NCI-H526 (cell line): ENCODE measurements at regions not wholly inside any gene's neighbourhood (a gene's known extent, or its start where the extent isn't known, plus 50 kb on each side); places are given as distances from the start of the nearest gene placed in this dataset.
"Not testable (repeated sequence)": the region's sequence is repeated elsewhere in the genome, so short reads cannot be mapped to it uniquely, and the experiment has no call there.

Source experiments
- DNase-seq, 2 experiments: peaks; one replicate each; lab custom pipeline; 2025; lab: John Stamatoyannopoulos, UW

DNA sequence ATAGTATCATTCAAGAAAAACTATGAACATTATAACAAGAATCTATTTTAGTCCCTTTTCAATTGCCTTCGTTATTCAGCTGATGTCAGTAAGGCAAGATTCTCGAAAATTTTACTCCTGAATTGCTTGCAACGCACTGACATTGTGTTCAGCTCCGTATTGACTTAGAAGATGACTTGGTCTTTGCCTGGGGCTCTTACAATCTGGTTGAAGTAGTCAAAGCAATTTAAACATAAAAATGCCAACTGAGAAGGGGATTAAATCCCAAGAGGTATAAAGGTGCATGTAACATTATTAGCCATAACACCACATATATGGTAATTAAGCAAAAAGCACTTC lies 507.1 kb downstream of the CENPC start:
- no peak for DNase-seq

DNA sequence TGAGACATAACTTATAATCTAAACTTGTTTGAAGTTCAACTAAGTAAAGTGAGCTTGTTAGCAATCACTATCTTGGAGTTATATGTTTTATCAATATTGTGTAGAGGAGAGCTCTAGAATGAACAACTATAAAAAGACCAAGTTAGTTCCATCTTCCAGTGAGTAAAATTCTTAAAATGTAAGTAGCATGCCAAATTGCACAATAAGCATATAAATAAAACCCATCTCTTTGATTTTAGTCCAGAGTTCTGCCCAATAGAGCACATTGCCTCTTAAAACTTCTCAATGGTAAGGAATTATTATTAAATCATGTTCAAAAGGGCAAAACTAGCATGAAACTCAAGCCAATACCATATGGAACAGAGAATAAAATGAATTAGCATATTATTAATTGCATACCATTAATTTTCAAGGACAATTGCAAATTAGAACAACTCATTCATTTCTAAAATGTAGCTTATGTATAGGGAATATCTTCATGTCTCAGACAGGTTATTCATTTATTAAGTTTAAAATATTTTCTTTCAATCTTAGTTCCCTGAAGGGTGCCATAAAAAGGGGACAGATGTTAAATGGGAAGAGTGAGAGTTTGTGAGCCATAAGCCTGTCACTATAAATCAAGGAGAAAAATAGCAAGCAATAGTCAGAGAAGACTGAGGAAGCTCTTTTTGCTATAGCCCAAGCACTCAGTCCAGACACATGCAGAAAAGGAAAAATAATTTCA lies 507.6 kb downstream of the CENPC start:
- no peak for DNase-seq

DNA sequence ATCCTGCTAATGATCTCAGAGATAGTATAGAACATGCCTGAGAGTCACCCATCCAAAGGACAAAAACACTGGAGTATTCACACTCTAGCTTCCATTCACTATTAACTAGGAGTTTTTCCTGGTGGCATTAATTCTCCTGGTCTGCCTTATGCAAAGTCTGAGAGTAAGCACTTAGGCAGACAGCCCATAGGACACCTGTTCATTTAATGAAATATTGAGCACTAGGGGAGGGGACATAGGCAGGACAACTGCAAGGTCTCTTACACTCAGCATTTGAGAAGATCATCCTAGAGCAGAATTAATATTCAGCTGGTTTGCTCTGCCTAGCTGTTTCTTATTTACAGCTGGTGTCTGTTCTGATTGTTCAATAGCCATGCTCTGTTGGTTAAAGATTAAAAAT lies 508.5 kb downstream of the CENPC start:
- DNase-seq: no peak

DNA sequence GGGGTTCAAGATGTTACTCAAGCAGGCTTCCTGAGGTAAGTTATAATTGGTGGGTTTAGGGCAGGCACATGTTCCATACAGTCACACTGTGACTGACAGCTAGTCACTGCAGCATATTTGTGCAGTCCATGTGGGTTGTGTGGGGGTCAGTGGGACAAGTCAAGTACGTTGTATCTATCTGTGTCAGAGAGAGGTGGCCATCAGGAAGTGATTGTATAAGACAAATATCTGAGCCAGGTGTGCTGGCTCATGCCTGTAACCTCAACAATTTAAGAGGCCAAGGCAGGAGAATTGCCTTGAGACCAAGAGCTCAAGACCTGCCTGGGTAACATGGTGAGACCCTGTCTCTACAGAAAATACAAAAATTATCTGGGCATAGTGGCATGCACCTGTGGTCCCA lies 509.3 kb downstream of the CENPC start:
- DNase-seq: no peak

DNA sequence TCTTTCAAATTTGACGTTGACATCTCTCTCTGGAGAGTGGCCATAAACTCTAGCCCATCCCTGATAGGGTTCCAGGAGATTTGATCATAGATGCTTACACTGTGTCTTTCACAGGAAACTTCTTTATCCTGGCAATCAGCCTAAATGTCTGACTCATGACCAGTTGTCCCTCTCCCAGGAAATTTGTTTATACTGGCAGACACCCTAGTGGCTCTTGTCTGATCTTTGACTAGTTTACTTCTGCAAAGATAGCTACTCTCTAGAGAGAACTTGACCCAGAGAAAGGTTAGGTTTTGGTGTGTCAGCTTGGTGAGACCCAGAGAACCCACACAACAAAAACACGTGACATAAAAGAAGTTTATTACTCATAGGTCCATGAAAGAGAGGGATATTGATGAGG lies 509.8 kb downstream of the CENPC start:
- no peak for DNase-seq

DNA sequence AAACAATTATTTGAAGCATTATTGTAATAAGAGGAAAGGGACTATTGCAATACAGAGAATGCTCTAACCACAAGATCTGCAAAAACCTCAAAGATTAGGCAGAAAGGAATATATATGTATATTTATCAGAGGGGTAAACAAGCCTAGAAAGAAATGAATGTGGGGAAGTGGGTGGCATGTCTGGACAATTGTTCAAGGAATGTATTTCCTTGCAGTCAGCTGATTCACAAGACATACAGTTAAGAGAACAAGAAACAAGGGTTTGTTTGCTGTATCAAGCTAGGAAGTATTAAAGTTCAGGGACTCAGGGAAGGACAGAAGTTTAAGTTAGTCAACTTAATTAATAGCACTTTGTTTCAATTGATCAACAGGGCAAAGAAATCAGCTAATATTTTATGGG lies 514.7 kb downstream of the CENPC start:
- no peak for DNase-seq

DNA sequence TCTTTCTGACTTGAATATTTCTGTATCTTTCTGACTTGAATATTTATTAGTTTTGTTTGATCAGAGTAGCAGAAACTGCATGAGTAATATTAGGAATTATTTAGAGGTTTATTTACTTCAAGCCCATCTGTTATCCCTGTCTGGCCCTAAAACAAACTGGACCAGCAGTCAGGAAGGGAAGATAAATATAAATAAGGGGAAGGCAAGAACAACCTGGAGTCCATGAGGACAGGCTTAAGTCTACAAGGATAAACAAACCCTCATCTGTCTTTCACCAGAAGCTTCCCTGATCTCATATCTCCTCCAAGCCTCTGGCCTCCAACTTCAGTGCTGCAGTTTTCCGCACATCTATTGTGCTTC lies 524.9 kb downstream of the CENPC start:
- no peak for DNase-seq

DNA sequence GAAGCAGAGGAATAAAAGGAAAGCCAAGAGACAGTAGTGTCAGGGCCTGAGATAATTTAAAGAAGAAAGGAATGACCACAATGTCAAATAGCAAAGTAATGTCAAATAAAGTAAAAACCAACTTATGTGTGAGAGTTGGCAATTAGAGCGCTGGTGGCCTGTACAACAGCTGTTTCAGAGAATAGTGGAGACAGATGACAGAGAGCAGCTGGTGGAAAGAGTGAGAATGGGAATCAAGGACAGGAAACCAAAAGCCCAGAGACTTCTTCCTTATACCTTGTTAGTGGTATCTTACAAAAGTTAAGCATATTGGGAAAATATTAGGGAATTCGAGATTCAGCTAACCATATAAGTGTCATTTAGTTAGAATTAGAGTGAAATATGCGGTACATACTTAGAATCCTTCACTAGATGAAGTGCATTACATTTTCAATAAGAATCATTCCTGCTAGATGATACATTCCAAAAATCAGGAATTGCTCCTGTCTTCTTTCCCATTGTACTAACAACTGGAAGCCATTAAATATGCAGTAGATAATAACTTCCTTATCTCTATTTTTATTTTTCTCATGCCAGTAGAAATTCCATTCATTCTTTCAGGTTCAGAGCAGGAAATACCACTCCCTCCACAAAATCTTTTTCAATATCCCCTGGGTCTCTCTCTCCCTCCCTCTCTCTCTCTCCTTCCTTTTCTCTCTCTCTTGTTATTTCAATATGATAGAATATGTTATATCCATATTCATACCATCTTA lies 525.4 kb downstream of the CENPC start:
- no peak for DNase-seq

DNA sequence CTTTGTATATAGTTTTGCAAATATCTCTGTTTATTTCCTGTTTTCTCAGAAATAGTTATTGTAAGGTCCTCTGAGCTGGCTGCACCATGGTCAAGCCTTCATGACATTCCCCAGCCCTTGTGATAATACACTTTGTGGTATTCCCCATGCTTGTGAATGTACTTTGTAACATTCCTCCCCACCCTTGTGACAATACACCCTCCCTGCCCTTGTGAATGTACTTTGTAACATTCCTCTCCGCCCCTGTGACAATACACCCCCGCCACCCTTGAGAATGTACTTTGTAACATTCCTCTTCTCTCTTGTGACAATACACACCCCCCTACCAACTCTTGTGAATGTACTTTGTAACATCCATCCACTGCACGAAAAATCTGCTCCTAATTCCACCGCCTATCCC lies 530.7 kb downstream of the CENPC start:
- DNase-seq: no peak

DNA sequence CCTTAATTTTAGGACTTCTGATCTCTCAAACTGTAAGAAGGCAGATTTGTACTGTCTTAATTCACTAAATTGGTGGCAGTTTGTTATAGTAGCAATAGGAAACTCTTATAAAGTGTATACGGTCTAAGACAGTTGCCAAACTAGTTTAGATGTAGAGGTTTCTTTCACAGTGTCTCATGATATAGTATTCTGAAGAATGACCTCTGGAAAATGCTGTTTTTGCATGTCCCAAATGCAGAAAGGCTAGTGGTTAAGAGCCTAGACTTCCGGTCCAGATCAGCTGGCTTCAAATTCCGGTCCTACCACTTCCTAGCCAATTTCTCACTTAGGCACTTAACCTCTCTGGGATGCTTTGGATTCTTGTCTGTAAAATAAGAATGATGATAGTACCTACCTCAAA lies 538.5 kb downstream of the CENPC start:
- DNase-seq: no peak

DNA sequence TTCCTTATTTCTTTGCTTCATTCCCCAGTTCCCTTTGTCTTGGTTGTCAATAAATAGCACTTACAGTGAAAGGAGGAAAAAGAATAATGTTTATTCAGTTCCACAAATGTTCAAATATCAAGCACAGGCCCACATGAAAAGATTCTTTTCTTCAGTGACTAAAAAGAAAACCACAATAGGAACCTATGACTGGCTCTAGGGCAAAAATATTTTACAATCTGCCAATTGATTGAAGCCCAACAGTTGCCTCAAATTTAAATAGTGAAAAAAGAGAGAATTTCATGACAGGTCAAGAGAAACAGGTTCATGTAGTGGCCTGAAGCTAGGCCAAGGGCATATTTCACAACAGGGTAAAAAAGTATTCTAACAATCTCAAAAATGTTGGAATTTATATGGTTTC lies 553.8 kb downstream of the CENPC start:
- no peak for DNase-seq

DNA sequence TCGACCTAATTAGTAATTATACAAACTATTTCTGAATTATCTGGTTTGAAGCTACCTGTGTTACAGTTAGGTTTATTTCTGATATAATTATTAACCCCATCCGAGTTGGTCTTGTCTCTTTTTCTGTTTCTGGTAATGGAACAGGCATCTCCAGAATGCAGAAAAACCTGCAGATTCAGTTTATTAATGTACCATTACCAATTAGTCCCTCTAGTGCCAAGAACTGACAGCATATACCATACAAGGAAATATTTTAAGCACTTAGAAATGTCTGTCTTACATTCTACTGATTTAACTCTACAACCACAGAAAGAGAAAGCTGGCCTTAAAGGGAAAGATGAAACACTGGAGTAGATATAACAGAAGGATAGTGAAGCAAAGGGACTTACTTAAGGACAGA lies 570.6 kb downstream of the CENPC start:
- no peak for DNase-seq

DNA sequence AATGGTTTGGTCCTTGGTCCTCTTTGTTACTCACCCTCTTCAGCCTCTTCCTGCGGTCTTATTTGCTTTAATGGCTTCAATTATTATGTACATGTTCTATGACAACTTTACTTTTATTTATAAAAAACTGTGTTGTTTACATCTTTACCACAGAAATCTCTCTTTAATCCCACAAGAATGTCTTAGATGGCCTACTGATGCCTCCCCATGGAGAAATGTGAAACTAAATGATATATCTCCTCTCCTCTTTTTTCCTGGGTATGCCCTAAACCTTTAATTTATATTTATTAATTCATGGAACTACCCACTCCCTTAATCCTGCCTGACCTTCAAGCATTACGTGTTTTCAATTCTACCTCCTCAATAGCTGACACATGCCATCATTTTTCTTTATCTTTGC lies 573.2 kb downstream of the CENPC start:
- DNase-seq: no peak

DNA sequence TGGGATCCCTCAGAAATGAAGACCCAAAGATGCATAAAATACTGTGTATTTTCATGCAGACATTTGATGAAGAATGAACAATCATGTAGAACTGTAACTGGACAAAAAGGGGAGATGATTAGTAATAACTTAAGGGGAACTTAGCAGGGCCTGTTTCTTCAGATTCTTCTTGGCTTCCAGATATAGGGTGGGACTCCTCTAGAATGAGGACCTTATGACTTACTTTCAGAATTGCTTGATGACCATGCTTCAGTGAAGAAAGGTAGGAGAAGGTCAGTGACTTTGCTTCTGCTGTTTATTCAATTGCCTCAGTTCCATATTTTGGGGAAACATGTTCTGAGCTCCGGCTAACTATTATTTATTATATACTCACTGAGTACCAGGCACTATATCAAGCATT lies 580.8 kb downstream of the CENPC start:
- no peak for DNase-seq

DNA sequence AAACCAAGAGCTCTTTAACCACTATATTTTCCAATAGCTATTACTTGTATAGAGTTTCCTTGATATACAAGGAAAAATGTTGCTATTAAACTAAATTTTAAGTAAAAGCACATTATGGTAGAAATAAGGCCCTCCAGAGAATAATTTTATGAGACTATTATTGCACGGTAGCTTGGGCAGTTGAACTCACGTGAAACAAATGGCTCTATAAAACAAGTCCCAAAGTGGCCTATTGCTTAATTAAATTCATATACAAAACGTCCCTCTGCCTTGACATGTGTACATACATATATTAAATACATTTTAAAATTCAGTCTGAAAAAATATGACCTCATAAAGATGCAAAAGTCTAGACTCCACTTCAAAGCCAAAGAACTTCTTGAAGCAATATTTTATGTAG lies 582.2 kb downstream of the CENPC start:
- DNase-seq: no peak

DNA sequence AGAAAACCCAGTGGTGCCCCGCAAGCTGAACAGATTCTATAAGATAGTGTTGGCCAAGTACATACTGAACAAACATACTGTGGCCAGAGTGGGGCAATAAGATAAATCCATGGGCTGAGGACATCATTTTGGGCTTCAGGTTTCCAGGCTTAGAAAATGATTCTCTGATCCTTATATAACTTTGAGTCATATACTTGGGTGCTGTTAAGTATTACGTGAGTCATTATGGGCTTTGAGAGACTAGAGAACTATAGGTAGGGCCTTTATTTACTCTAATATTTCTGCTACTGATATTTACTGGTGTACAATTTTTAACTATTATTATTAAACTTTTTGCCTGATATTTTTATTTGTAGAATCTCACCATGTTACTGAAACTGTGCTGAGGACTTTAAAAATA lies 586.1 kb downstream of the CENPC start:
- DNase-seq: no peak

DNA sequence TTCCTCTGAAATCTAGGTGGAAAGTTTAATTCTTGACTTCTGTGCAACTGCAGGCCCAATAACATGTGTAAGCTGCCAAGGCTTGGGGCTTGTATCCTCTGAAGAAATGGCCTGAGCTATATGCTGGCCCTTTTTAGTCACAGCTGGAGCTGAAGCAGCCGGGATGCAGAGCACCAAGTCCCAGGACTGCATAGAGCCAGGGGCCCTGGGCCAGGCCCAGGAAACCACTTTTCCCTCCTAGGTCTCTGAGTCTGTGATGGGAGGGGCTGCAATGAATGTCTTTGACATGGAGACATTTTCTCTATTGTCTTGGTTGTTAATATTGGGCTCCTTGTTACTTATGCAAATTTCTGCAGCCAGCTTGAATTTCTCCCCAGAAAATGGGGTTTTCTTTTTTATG lies 588.5 kb downstream of the CENPC start:
- DNase-seq: no peak

DNA sequence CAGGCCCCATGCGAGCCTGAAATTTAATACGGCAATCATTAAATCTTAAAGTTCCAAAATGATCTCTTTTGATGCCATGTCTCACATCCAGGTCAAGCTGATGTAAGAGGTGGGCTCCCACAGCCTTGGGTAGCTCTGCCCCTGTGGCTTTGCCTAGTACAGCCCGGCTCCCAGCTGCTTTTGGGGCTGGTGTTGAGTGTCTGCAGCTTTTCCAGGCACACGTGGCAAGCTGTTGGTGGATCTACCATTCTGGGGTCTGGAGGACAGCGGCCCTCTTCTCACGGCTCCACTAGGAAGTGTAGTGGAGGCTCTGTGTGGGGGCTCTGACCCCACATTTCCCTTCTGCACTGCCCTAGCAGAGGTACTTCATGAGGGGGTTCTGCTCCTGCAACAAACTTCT lies 588.9 kb downstream of the CENPC start:
- DNase-seq: no peak

DNA sequence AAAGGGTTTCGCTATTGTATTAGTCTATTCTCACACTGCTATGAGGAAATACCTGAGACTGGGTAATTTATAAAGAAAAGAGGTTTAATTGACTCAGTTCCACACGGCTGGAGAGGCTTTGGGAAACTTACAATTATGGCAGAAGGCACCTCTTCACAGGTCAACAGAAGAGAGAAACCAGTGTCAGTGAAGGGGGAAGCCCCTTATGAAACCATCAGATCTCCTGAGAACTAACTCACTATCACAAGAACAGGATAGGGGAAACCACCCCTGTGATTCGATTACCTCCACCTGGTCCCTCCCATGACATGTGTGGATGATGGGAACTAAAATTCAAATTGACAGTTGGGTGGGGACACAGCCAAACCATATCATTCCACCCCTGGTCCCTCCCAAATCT lies 589.5 kb downstream of the CENPC start:
- no peak for DNase-seq

DNA sequence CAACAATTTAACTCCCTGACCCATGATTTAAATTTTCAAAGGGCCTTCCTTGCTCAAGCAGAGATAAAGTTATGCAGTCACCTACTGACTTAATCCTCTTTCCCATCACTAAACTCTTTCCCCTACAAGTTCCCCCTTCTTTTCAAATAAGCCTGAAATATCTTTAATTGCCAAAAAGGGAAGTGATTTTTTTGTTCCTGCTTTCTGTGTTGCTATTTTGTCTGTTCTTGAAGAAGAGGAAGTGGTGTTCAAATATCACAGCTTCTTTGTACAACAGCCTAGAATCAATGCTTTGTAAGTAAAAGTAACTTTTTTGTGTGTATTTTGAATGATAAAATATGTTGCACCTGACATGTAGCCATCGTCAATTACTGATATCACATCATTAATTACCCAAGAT lies 595.9 kb downstream of the CENPC start:
- no peak for DNase-seq

DNA sequence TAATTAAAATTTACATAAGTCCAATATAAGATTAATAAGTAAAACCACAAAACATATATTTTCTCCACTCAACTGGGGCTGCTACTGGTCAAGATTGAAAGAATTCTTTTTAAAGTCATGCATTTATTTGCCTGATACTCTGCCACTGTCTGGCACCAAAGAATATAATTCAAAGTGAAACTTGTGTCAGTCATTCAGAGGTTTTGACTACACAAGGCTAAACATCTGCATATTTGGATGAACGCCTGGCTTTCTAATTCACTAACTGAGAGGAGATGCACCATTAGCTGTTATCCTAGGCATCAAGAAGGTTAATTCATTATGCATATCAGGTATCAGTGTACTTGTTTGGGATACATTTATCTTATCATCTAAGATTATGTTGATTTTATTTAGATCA lies 598.5 kb downstream of the CENPC start:
- no peak for DNase-seq

DNA sequence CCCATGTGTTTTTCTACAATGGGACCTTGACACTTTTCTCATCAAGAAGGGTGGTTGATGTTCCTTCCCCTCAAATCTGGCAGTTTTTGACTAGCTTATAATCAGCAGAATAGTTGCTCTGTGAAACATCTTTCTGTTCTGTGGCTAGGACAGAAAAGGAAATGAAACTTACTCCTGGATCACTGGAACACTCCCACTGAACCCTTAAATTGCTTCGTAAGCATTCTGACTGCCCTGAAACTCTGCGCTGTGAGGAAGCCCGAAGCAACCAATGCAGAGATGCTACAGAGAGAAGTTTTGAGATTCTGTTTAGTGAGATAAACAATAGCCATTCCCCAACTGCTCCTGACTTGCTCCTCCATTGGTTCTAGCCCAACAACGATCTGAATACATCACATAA lies 602.2 kb downstream of the CENPC start:
- no peak for DNase-seq

DNA sequence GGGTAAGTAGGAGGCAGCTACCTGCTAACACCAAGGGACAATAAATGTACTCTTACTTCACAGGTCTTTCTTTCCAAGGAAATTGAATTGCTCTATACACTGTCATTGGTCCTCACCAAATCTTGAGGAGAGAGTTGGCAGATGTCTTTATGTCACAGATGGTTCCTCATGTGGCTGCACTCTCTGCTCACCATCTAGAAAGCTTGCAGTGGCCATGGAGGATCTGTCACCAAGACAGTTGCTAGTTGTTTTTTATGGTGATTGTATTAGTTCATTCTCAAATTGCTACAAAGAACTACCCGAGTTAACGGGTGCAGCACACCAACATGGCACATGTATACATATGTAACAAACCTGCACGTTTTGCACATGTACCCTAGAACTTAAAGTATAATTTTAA lies 613.3 kb downstream of the CENPC start:
- not testable (repeated sequence) for DNase-seq

DNA sequence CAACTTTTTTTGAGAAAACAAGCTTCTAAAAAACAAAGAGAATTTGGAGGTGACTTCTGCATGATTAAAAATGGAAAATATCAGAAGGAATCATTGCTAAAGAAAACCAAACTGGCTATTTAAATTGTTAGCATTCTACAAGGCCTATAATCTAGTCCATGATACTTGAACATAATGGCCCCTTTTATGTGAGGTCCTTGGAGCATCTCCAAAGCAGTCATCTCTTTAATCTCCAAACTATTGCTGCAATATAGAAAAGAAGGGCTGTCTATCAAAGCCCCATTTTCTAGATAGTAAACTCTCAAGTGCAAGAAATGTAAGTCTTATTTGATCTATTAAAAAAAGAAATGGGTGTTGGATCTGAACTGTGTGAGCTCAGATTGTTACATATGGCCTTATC lies 615.1 kb downstream of the CENPC start:
- DNase-seq: no peak
